GM10248 (cell line): ENCODE measurements at regions not wholly inside any gene's neighbourhood (a gene's known extent, or its start where the extent isn't known, plus 50 kb on each side); places are given as distances from the start of the nearest gene placed in this dataset.

Experiments used
- CTCF ChIA-PET: fragments of 300-600 bp; sonication (Branson Sonifier 250); formaldehyde crosslinking; extraction: SDS; loops from one replicate; lab custom pipeline; 2021; ENCODE audit warnings: antibody characterized with exemption; lab: Yijun Ruan, JAX
- POLR2A ChIA-PET: fragments of 350-650 bp; sonication (Branson Sonifier 250); formaldehyde crosslinking; extraction: SDS; loops from one replicate; lab custom pipeline; 2020; ENCODE audit warnings: antibody characterized with exemption; lab: Yijun Ruan, JAX
- DNase-seq: peaks from one replicate; pipeline ENCODE4 v3.0.0; 2012; ENCODE audit errors: extremely low spot score
- TF ChIP-seq, protein P1 (sequence below): IDR thresholded peaks from 2 replicates; pipeline ENCODE4 v1.5.1; 2012; ENCODE audit warnings: mild to moderate bottlenecking, low read depth; ENCODE audit errors: extremely low read depth, missing control alignments, control extremely low read depth

- no peak for DNase-seq
- POLR2A ChIA-PET, result no interaction called here
- TF ChIP-seq, protein P1, sequence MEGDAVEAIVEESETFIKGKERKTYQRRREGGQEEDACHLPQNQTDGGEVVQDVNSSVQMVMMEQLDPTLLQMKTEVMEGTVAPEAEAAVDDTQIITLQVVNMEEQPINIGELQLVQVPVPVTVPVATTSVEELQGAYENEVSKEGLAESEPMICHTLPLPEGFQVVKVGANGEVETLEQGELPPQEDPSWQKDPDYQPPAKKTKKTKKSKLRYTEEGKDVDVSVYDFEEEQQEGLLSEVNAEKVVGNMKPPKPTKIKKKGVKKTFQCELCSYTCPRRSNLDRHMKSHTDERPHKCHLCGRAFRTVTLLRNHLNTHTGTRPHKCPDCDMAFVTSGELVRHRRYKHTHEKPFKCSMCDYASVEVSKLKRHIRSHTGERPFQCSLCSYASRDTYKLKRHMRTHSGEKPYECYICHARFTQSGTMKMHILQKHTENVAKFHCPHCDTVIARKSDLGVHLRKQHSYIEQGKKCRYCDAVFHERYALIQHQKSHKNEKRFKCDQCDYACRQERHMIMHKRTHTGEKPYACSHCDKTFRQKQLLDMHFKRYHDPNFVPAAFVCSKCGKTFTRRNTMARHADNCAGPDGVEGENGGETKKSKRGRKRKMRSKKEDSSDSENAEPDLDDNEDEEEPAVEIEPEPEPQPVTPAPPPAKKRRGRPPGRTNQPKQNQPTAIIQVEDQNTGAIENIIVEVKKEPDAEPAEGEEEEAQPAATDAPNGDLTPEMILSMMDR, result no peak
- CTCF ChIA-PET, result no interaction called here
Measured at GRCh38 chr13:72149701-72150100, 282.7 kb upstream of the DACH1 start.

GRCh38 chr13:72146816-72147215 is 279.8 kb upstream of the DACH1 start:
- CTCF ChIA-PET, result no interaction called here
- DNase-seq, result no peak
- POLR2A ChIA-PET, result no interaction called here
- TF ChIP-seq, protein P1, result no peak

GRCh38 chr13:72145383-72145782 is 278.4 kb upstream of the DACH1 start:
- DNase-seq, result no peak
- CTCF ChIA-PET, result interaction anchor here (0.8 to 1.4 kb wide), 3 partner anchors 11 to 17 kb away, joined by 3 to 5 read pairs (median 4); no protein-coding TSS in a partner anchor
- POLR2A ChIA-PET, result no interaction called here
- TF ChIP-seq, protein P1, result no peak

- DNase-seq, result no peak
Measured at GRCh38 chr13:72144636-72145035, 277.6 kb upstream of the DACH1 start.

GRCh38 chr13:72141855-72142519 is 275.0 kb upstream of the DACH1 start:
- ChIA-PET CTCF (no interaction called here), POLR2A (no interaction called here)
- TF ChIP-seq, protein P1, result no peak
- DNase-seq, result no peak

More at GRCh38 chr13:72144636-72145035, 277.6 kb upstream of the DACH1 start:
- TF ChIP-seq, protein P1, result no peak
- ChIA-PET POLR2A (no interaction called here), CTCF (interaction anchor here (1.2 to 1.4 kb wide), 2 partner anchors 11 to 15 kb away, joined by 4 to 5 read pairs; no protein-coding TSS in a partner anchor)

- ChIA-PET POLR2A (no interaction called here), CTCF (interaction anchor here (0.9 kb wide), 1 partner anchor 21 kb away, joined by 3 read pairs; no protein-coding TSS in a partner anchor)
- TF ChIP-seq, protein P1, result no peak
- no peak for DNase-seq
Measured at GRCh38 chr13:72139192-72139591, 272.2 kb upstream of the DACH1 start.
